Heart right ventricle (tissue), 16 donors: ENCODE measurements at regions not wholly inside any gene's neighbourhood (a gene's known extent, or its start where the extent isn't known, plus 50 kb on each side); places are given as distances from the start of the nearest gene placed in this dataset.
"Not testable (repeated sequence)": the region's sequence is repeated elsewhere in the genome, so short reads cannot be mapped to it uniquely, and the experiment has no call there.

Source experiments
- ATAC-seq, 8 donors: fragments of 200-7000 bp; cut with Tn5 transposase; one replicate each; pipeline ENCODE4 v1.9.1; 2020; ENCODE audit warnings: mild to moderate bottlenecking in 8 of 8, moderate library complexity in 8 of 8, moderate number of reproducible peaks in 1 of 8
- DNase-seq, 2 donors: peaks; one replicate each; pipeline ENCODE4 v3.0.0-alpha.2; 2020
- H3K27ac ChIP-seq, 10 donors: fragments of 200-600 bp; sonication (generic) in 2 of 10; one replicate each; pipeline versions ENCODE4 v1.5.0 to v1.8.0; 2020 to 2022; ENCODE audit warnings: mild to moderate bottlenecking in 3 of 10
- H3K27me3 ChIP-seq, 7 donors: fragments of 200-600 bp; one replicate each; pipeline ENCODE4 v1.8.0; 2021 to 2022; ENCODE audit warnings: mild to moderate bottlenecking in 2 of 7
- H3K36me3 ChIP-seq, 9 donors: fragments of 200-600 bp; sonication (generic) in 1 of 9; one replicate each; pipeline versions ENCODE4 v1.5.0 to v1.8.0; 2020 to 2022; ENCODE audit warnings: mild to moderate bottlenecking in 2 of 9
- H3K4me1 ChIP-seq, 9 donors: fragments of 200-600 bp; sonication (generic) in 1 of 9; one replicate each; pipeline versions ENCODE4 v1.5.0 to v1.8.0; 2020 to 2022; ENCODE audit warnings: mild to moderate bottlenecking in 4 of 9
- H3K4me3 ChIP-seq, 10 donors: fragments of 200-600 bp; sonication (generic) in 2 of 10; one replicate each; pipeline versions ENCODE4 v1.5.0 to v1.8.0; 2020 to 2022; ENCODE audit warnings: mild to moderate bottlenecking in 7 of 10, moderate library complexity in 2 of 10
- H3K9me3 ChIP-seq, 11 donors: fragments of 200-600 bp in 10 of 11; sonication (generic) in 2 of 11; one replicate each; pipeline versions ENCODE4 v1.5.0 to v1.8.0; 2013 to 2022; ENCODE audit warnings: mild to moderate bottlenecking in 2 of 11, control low read depth in 1 of 11, moderate library complexity in 1 of 11
- WGBS, 2 donors: extraction: QIAGEN DNeasy Blood & Tissue Kit; methylation state at CpG; one replicate each; pipeline ENCODE4 v1.1.7; 2013; ENCODE audit warnings: inconsistent platforms in 1 of 2; 5-methylcytosine and 5-hydroxymethylcytosine counted together
- intact Hi-C, 10 donors: fragments of 100-400 bp; cut with DNase I; formaldehyde crosslinking; loops; one replicate each; pipeline versions ENCODE4 v1.11.1 to v1.14.2; 2022
- TF ChIP-seq, protein P1 (sequence below), 9 donors: fragments of 200-600 bp; sonication (generic) in 2 of 9; IDR thresholded peaks; one replicate each; pipeline versions ENCODE4 v1.5.0 to v1.8.0; 2021 to 2022; ENCODE audit warnings: antibody characterized with exemption in 9 of 9, mild to moderate bottlenecking in 5 of 9, moderate library complexity in 1 of 9
- donor health status: Arrhythmogenic right ventricular cardiomyopathy.
- donor health status: ischemic (EF 13 %, LVEDD 7.1; RV severe dilation, severe dysfunction).
- donor health status: healthy with polysubstance abuse.
- donor health status: DM: no; HTN: yes; CAD: no.
- donor health status: DM: no; HTN: no; CAD: no.
- donor health status: ischemic (EF 25% LVEDD 6.9; RV normal size, moderate dysfunction).
- donor health status: ischemic (EF 25% LVEDD 5.7; RV mildly dilated, moderate dysfunction).
- donor health status: healthy.
- donor health status: DM: yes; HTN: yes; CAD: no.
- donor health status: Ischemic cardiomyopathy.
- donor health status: ischemic (EF 35%, LVEDD 5.7; RV mildly dilated, moderate dysfunction).
- donor health status: nonischemic (EF 11% LVEDD 7.7; RV severe dilation, severe dysfunction).
- donor health status: DM: yes; HTN: yes; CAD: no.
- donor health status: PGD.
- donor health status: ischemic (EF 29% LVEDD 5.4; RV normal size, mild dysfunction).
- donor health status: nonischemic (EF 23%, LVEDD 6.1; RV moderate dilation, normal function).

GRCh38 chr7:90061077-90061476, 93.2 kb upstream of the STEAP1 start:
- ATAC-seq = no peak
- Histone ChIP-seq H3K27me3 (no peaks in the 10 kb centered on the region), H3K27ac (no peak overlapping the region), H3K9me3 (peaks cover 0 to 5% (median 0%) of the 10 kb centered on the region in 11 donors), H3K4me3 (no peak overlapping the region), H3K36me3 (no peaks in the 10 kb centered on the region), H3K4me1 (no peaks in the 10 kb centered on the region)
- DNase-seq = no peak
- intact Hi-C loops = no loop called here
- TF ChIP-seq, protein P1, sequence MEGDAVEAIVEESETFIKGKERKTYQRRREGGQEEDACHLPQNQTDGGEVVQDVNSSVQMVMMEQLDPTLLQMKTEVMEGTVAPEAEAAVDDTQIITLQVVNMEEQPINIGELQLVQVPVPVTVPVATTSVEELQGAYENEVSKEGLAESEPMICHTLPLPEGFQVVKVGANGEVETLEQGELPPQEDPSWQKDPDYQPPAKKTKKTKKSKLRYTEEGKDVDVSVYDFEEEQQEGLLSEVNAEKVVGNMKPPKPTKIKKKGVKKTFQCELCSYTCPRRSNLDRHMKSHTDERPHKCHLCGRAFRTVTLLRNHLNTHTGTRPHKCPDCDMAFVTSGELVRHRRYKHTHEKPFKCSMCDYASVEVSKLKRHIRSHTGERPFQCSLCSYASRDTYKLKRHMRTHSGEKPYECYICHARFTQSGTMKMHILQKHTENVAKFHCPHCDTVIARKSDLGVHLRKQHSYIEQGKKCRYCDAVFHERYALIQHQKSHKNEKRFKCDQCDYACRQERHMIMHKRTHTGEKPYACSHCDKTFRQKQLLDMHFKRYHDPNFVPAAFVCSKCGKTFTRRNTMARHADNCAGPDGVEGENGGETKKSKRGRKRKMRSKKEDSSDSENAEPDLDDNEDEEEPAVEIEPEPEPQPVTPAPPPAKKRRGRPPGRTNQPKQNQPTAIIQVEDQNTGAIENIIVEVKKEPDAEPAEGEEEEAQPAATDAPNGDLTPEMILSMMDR (IDR thresholded peaks at IDR 0.05) = no peak
- 42 to 59% methylated on average over 2 of the region's 2 CpGs for WGBS, 2 donors

GRCh38 chr7:90064370-90064769, 89.9 kb upstream of the STEAP1 start:
- DNase-seq (no peak), ATAC-seq (no peak)
- Histone ChIP-seq H3K27me3 (no peaks in the 10 kb centered on the region), H3K4me3 (no peak overlapping the region), H3K27ac (no peak overlapping the region), H3K36me3 (no peaks in the 10 kb centered on the region), H3K9me3 (no peaks in the 10 kb centered on the region), H3K4me1 (no peaks in the 10 kb centered on the region)
- TF ChIP-seq, protein P1 (IDR thresholded peaks at IDR 0.05) = no peak
- intact Hi-C loops = no loop called here
- 78 to 83% methylated on average over 2 of the region's 2 CpGs for WGBS, 2 donors

- WGBS, 2 donors = 22 to 26% methylated on average over 5 of the region's 5 CpGs
- ATAC-seq = no peak
- intact Hi-C loops = no loop called here
Observed at GRCh38 chr7:90067171-90067570, 87.1 kb upstream of the STEAP1 start.

GRCh38 chr7:90070238-90070637, 84.0 kb upstream of the STEAP1 start:
- H3K9me3 ChIP-seq, H3K27me3 ChIP-seq, H3K4me3 ChIP-seq, ATAC-seq, H3K36me3 ChIP-seq, intact Hi-C loops, H3K27ac ChIP-seq, H3K4me1 ChIP-seq, DNase-seq: not testable (repeated sequence)
- WGBS, 2 donors = 55 to 57% methylated on average over 4 of the region's 4 CpGs

More at GRCh38 chr7:90067171-90067570, 87.1 kb upstream of the STEAP1 start:
- Histone ChIP-seq H3K36me3 (no peaks in the 10 kb centered on the region), H3K27ac (no peak overlapping the region), H3K9me3 (no peaks in the 10 kb centered on the region), H3K4me3 (no peak overlapping the region), H3K27me3 (no peaks in the 10 kb centered on the region), H3K4me1 (no peaks in the 10 kb centered on the region)
- TF ChIP-seq, protein P1 (IDR thresholded peaks at IDR 0.05) = no peak
- DNase-seq = no peak

GRCh38 chr7:90078921-90079320, 75.3 kb upstream of the STEAP1 start:
- DNase-seq = no peak
- H3K27ac ChIP-seq = no peak overlapping the region

More at GRCh38 chr7:90078921-90079320, 75.3 kb upstream of the STEAP1 start:
- intact Hi-C loops = no loop called here
- WGBS, 2 donors = 70 to 74% methylated on average over 3 of the region's 3 CpGs
- no peak overlapping the region for H3K4me3 ChIP-seq
- H3K27me3 ChIP-seq = no peaks in the 10 kb centered on the region
- H3K36me3 ChIP-seq = no peaks in the 10 kb centered on the region
- H3K4me1 ChIP-seq = no peaks in the 10 kb centered on the region
- peaks cover 0 to 14% (median 0%) of the 10 kb centered on the region in 11 donors for H3K9me3 ChIP-seq
- ATAC-seq = no peak
- TF ChIP-seq, protein P1 (IDR thresholded peaks at IDR 0.05) = no peak
